CD4-positive, alpha-beta T cell treated with Interleukin-6 for 4 hours (primary cell): ENCODE measurements at regions not wholly inside any gene's neighbourhood (a gene's known extent, or its start where the extent isn't known, plus 50 kb on each side); places are given as distances from the start of the nearest gene placed in this dataset.

Source experiments
- DNase-seq: peaks from one replicate; pipeline ENCODE4 v3.0.0-alpha.2; 2020; ENCODE audit warnings: mixed read lengths

GRCh38 chr7:38002689-38003088 lies 82.2 kb downstream of the EPDR1 start:
- no peak for DNase-seq

- DNase-seq: no peak
These were observed 86.1 kb downstream of the EPDR1 start for GRCh38 chr7:38006559-38006958.

GRCh38 chr7:38007096-38007495 lies 86.7 kb downstream of the EPDR1 start:
- no peak for DNase-seq

GRCh38 chr7:38013246-38013645 lies 92.8 kb downstream of the EPDR1 start:
- DNase-seq: no peak

GRCh38 chr7:38016567-38016966 lies 96.1 kb downstream of the EPDR1 start:
- no peak for DNase-seq

- DNase-seq: no peak
These were observed 96.9 kb downstream of the EPDR1 start for GRCh38 chr7:38017320-38017719.

- DNase-seq: no peak
These were observed 99.8 kb downstream of the EPDR1 start for GRCh38 chr7:38020121-38020785.

GRCh38 chr7:38021892-38022291 lies 101.5 kb downstream of the EPDR1 start:
- no peak for DNase-seq

GRCh38 chr7:38025815-38026214 lies 105.4 kb downstream of the EPDR1 start:
- DNase-seq: no peak

- no peak for DNase-seq
These were observed 107.5 kb downstream of the EPDR1 start for GRCh38 chr7:38027884-38028455.

- DNase-seq: no peak
These were observed 113.8 kb downstream of the EPDR1 start for GRCh38 chr7:38034062-38034908.

GRCh38 chr7:38040831-38041230 lies 120.4 kb downstream of the EPDR1 start:
- no peak for DNase-seq

GRCh38 chr7:38049679-38050078 lies 128.4 kb upstream of the STARD3NL start:
- no peak for DNase-seq

GRCh38 chr7:38051311-38051710 lies 126.7 kb upstream of the STARD3NL start:
- no peak for DNase-seq

GRCh38 chr7:38051786-38052185 lies 126.3 kb upstream of the STARD3NL start:
- DNase-seq: no peak

- DNase-seq: no peak
These were observed 125.3 kb upstream of the STARD3NL start for GRCh38 chr7:38052786-38053185.

- no peak for DNase-seq
These were observed 123.8 kb upstream of the STARD3NL start for GRCh38 chr7:38054199-38054598.

GRCh38 chr7:38057829-38058228 lies 120.2 kb upstream of the STARD3NL start:
- DNase-seq: no peak

GRCh38 chr7:38060116-38060515 lies 117.9 kb upstream of the STARD3NL start:
- no peak for DNase-seq

GRCh38 chr7:38060637-38061036 lies 117.4 kb upstream of the STARD3NL start:
- DNase-seq: no peak

GRCh38 chr7:38066391-38066790 lies 111.7 kb upstream of the STARD3NL start:
- no peak for DNase-seq

- DNase-seq: no peak
These were observed 109.6 kb upstream of the STARD3NL start for GRCh38 chr7:38068461-38068860.

- no peak for DNase-seq
These were observed 109.0 kb upstream of the STARD3NL start for GRCh38 chr7:38069052-38069451.

- DNase-seq: no peak
These were observed 107.3 kb upstream of the STARD3NL start for GRCh38 chr7:38070718-38071117.
